ENCODE measurements at regions not wholly inside any gene's neighbourhood (a gene's known extent, or its start where the extent isn't known, plus 50 kb on each side); places are given as distances from the start of the nearest gene placed in this dataset.

DNA sequence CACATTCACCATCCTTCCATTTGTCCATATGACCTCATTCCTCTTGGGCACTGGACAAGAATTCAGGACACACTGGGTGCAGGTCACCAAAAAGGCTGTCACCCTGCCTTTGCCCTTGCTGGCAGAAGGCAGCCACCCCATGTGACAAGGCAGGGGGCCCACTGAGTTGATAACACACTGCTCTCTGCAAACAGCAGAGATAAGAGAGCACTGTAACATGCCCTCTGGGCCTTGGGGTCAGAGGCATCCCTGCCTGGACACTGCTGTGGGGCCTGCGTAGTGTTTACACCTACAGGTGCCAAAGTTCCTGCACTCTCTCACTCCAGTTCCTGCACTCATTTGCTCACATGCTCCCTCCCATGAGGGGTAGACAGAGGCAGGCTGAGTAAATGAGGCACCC lies 344.7 kb upstream of the TCF4 start:
- Histone ChIP-seq H3K36me3 (ENCODE audit: insufficient read depth, low read length) (no peaks in the 10 kb centered on the region), H3F3A (ENCODE audit: insufficient read depth, low read length) (no peaks in the 10 kb centered on the region), H3K27me3 (ENCODE audit: insufficient read depth, low read length) (no peaks in the 10 kb centered on the region), H3K79me2 (ENCODE audit: insufficient read depth, low read length) (no peaks in the 10 kb centered on the region), H3K27ac (ENCODE audit: low read depth, low read length, poor library complexity, severe bottlenecking) (no peak overlapping the region), H3K9me3 (ENCODE audit: low read length) (peaks cover 9% of the 10 kb centered on the region; the same call in 1 of the 2 replicates), H3K4me2 (ENCODE audit: low read length) (no peak overlapping the region), H3K9ac (ENCODE audit: low read length) (no peak overlapping the region), H3K4me1 (ENCODE audit: insufficient read depth, low read length, severe bottlenecking) (no peaks in the 10 kb centered on the region), H3K9me2 (ENCODE audit: low read depth, low read length) (no peaks in the 10 kb centered on the region), H3K4me3 (ENCODE audit: low read depth, low read length, poor library complexity, severe bottlenecking) (no peak overlapping the region), H2AFZ (ENCODE audit: low read length) (no peak overlapping the region), H4K20me1 (ENCODE audit: insufficient read depth, low read length) (no peaks in the 10 kb centered on the region)
- TF ChIP-seq EZH2 (IDR thresholded peaks at IDR 0.05; ENCODE audit: borderline replicate concordance, low read length) = no peak
- TF ChIP-seq, protein P1, sequence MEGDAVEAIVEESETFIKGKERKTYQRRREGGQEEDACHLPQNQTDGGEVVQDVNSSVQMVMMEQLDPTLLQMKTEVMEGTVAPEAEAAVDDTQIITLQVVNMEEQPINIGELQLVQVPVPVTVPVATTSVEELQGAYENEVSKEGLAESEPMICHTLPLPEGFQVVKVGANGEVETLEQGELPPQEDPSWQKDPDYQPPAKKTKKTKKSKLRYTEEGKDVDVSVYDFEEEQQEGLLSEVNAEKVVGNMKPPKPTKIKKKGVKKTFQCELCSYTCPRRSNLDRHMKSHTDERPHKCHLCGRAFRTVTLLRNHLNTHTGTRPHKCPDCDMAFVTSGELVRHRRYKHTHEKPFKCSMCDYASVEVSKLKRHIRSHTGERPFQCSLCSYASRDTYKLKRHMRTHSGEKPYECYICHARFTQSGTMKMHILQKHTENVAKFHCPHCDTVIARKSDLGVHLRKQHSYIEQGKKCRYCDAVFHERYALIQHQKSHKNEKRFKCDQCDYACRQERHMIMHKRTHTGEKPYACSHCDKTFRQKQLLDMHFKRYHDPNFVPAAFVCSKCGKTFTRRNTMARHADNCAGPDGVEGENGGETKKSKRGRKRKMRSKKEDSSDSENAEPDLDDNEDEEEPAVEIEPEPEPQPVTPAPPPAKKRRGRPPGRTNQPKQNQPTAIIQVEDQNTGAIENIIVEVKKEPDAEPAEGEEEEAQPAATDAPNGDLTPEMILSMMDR (IDR thresholded peaks at IDR 0.05; ENCODE audit: low read length) = no peak

DNA sequence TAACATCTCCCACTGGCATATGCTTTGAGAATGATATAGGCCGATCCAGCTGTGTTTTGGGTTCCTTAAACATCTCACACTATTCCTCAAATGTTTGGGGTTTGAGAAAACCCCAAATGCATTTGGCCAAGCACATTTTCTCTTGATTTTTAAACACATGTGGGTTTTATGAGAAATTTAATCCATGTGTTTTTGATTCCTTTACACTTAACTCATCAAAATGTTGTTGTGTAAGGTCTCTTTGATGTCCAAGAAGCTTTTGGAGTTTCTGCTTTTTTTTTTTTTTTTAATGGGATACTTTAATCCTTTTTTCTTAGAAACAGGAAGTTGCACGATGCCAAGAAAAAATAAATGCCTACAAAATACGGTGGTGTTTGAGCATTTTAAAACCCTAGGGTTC lies 339.8 kb upstream of the TCF4 start:
- Histone ChIP-seq H3K36me3 (ENCODE audit: insufficient read depth, low read length) (no peaks in the 10 kb centered on the region), H3K4me2 (ENCODE audit: low read length) (no peak overlapping the region), H3K9me2 (ENCODE audit: low read depth, low read length) (no peaks in the 10 kb centered on the region), H3K4me3 (ENCODE audit: low read depth, low read length, poor library complexity, severe bottlenecking) (no peak overlapping the region), H3K27ac (ENCODE audit: low read depth, low read length, poor library complexity, severe bottlenecking) (no peak overlapping the region), H3K27me3 (ENCODE audit: insufficient read depth, low read length) (no peaks in the 10 kb centered on the region), H3K4me1 (ENCODE audit: insufficient read depth, low read length, severe bottlenecking) (no peaks in the 10 kb centered on the region), H2AFZ (ENCODE audit: low read length) (no peak overlapping the region), H3K79me2 (ENCODE audit: insufficient read depth, low read length) (no peaks in the 10 kb centered on the region), H3F3A (ENCODE audit: insufficient read depth, low read length) (no peaks in the 10 kb centered on the region), H3K9ac (ENCODE audit: low read length) (no peak overlapping the region), H4K20me1 (ENCODE audit: insufficient read depth, low read length) (no peaks in the 10 kb centered on the region), H3K9me3 (ENCODE audit: low read length) (no peaks in the 10 kb centered on the region)
- TF ChIP-seq, protein P1 (IDR thresholded peaks at IDR 0.05; ENCODE audit: low read length) = no peak
- no peak for TF ChIP-seq EZH2 (IDR thresholded peaks at IDR 0.05; ENCODE audit: borderline replicate concordance, low read length)

DNA sequence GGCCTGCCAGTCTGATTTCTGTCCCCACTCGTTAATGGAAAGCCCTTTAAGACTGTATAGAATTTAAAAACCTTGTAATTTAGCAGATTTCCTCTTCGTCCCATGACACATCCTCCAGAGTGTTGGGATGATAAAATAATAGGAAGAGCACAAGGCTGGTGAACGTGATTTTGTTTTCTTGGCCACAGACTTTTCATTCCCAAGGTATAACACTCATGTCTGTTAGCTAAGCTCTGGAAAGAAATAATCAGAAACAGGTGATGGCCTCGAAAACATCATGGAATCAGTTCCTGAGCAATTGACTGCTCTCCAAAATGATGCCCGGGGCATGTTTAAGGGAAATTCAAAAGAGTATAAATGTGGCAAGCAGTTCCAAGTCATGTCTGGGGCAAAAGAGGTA lies 337.8 kb upstream of the TCF4 start:
- no peak overlapping the region for H3K4me2 ChIP-seq (ENCODE audit: low read length)
- H4K20me1 ChIP-seq (ENCODE audit: insufficient read depth, low read length) = no peaks in the 10 kb centered on the region
- H3K79me2 ChIP-seq (ENCODE audit: insufficient read depth, low read length) = no peaks in the 10 kb centered on the region
- H3K36me3 ChIP-seq (ENCODE audit: insufficient read depth, low read length) = no peaks in the 10 kb centered on the region
- H3K9me3 ChIP-seq (ENCODE audit: low read length) = no peaks in the 10 kb centered on the region
- H3K27ac ChIP-seq (ENCODE audit: low read depth, low read length, poor library complexity, severe bottlenecking) = no peak overlapping the region
- H3K9me2 ChIP-seq (ENCODE audit: low read depth, low read length) = no peaks in the 10 kb centered on the region
- H3K4me3 ChIP-seq (ENCODE audit: low read depth, low read length, poor library complexity, severe bottlenecking) = no peak overlapping the region
- TF ChIP-seq EZH2 (IDR thresholded peaks at IDR 0.05; ENCODE audit: borderline replicate concordance, low read length) = no peak
- TF ChIP-seq, protein P1 (IDR thresholded peaks at IDR 0.05; ENCODE audit: low read length) = no peak
- H3K9ac ChIP-seq (ENCODE audit: low read length) = no peak overlapping the region
- no peaks in the 10 kb centered on the region for H3K4me1 ChIP-seq (ENCODE audit: insufficient read depth, low read length, severe bottlenecking)
- no peaks in the 10 kb centered on the region for H3F3A ChIP-seq (ENCODE audit: insufficient read depth, low read length)
- no peak overlapping the region for H2AFZ ChIP-seq (ENCODE audit: low read length)
- no peaks in the 10 kb centered on the region for H3K27me3 ChIP-seq (ENCODE audit: insufficient read depth, low read length)

Measured in OCI-LY1 (cell line).